Endothelial cell of umbilical vein (primary cell): ENCODE measurements at regions not wholly inside any gene's neighbourhood (a gene's known extent, or its start where the extent isn't known, plus 50 kb on each side); places are given as distances from the start of the nearest gene placed in this dataset.

ENCODE experiments used
- BruUV-seq: library from RNA; stranded (reverse); fragments of 400-500 nt; replicated peaks from 2 replicates; lab custom pipeline; 2021; lab: Mats Ljungman, UMichigan
- CTCF ChIA-PET: fragments of 300-600, 350-600 bp; sonication (Branson Sonifier 250); formaldehyde crosslinking; loops from one replicate; lab custom pipeline; 2021; ENCODE audit warnings: antibody characterized with exemption, inconsistent platforms; lab: Charles Lee
- POLR2A ChIA-PET: fragments of 300-600, 350-600 bp; sonication (Branson Sonifier 250); formaldehyde crosslinking; loops from one replicate; lab custom pipeline; 2021; ENCODE audit warnings: antibody characterized with exemption, inconsistent platforms; lab: Charles Lee
- DNase-seq: peaks from one replicate; pipeline ENCODE4 v3.0.0-alpha.2; 2011; ENCODE audit warnings: low read depth, low spot score
- FAIRE-seq: peaks from 2 replicates; lab custom pipeline; 2011; peaks lifted over from hg19 to GRCh38; lab: Jason Lieb, UNC
- H2AFZ ChIP-seq: 2 replicates; pipeline ENCODE4 v1.6.0; 2012; ENCODE audit warnings: low read depth, low read length, control low read depth, inconsistent platforms
- H3K27ac ChIP-seq: 2 replicates; pipeline ENCODE4 v1.5.1; 2011; ENCODE audit warnings: low read depth, mild to moderate bottlenecking, control low read depth, low read length, moderate library complexity; ENCODE audit not compliant: insufficient read depth
- H3K27me3 ChIP-seq, 2 experiments: 2 replicates each; pipeline versions ENCODE4 v1.6.0 to v1.6.1; 2011; ENCODE audit warnings: low read length in 2 of 2, mixed read lengths in 1 of 2; ENCODE audit not compliant: control insufficient read depth in 2 of 2, insufficient read depth in 2 of 2
- H3K36me3 ChIP-seq, 2 experiments: 2 replicates in 1 of 2; 3 replicates in 1 of 2; pipeline ENCODE4 v1.5.1; 2011; ENCODE audit warnings: low read length in 2 of 2, mild to moderate bottlenecking in 1 of 2, moderate library complexity in 1 of 2; ENCODE audit not compliant: control insufficient read depth in 2 of 2, insufficient read depth in 2 of 2; ENCODE audit errors: extremely low read depth in 1 of 2
- H3K4me1 ChIP-seq: 3 replicates; pipeline ENCODE4 v1.5.1; 2011; ENCODE audit warnings: mild to moderate bottlenecking, low read length; ENCODE audit not compliant: control insufficient read depth, insufficient read depth; ENCODE audit errors: extremely low read depth
- H3K4me2 ChIP-seq: 2 replicates; pipeline ENCODE4 v1.6.1; 2011; ENCODE audit warnings: low read length, control low read depth, mixed read lengths; ENCODE audit not compliant: insufficient read depth
- H3K4me3 ChIP-seq, 3 experiments: fragments of 200-600 bp in 1 of 3; sonication (generic), shearing (Covaris generic) in 1 of 3; replicated peaks in 1 of 3; 2 replicates each; pipeline ENCODE4 v1.5.1; 2011 to 2016; ENCODE audit warnings: control low read depth in 3 of 3, low read length in 3 of 3, mild to moderate bottlenecking in 2 of 3, inconsistent platforms in 1 of 3, low read depth in 1 of 3, moderate library complexity in 1 of 3; ENCODE audit not compliant: insufficient read depth in 1 of 3
- H3K79me2 ChIP-seq: 2 replicates; pipeline ENCODE4 v1.6.0; 2012; ENCODE audit warnings: low read length, inconsistent platforms; ENCODE audit not compliant: control insufficient read depth, insufficient read depth
- H3K9ac ChIP-seq: replicated peaks from 2 replicates; pipeline ENCODE3; 2011; ENCODE audit warnings: low read length, control low read depth; ENCODE audit not compliant: insufficient read depth; ENCODE audit errors: extremely low read depth
- H3K9me1 ChIP-seq: replicated peaks from 3 replicates; pipeline ENCODE4 v1.6.0; 2011; ENCODE audit warnings: mild to moderate bottlenecking, low read length; ENCODE audit not compliant: control insufficient read depth, insufficient read depth; ENCODE audit errors: extremely low read depth
- H3K9me3 ChIP-seq: replicated peaks from 2 replicates; pipeline ENCODE4 v1.5.1; 2012; ENCODE audit warnings: low read length, inconsistent platforms; ENCODE audit not compliant: control insufficient read depth, insufficient read depth
- H4K20me1 ChIP-seq: replicated peaks from 2 replicates; pipeline ENCODE3; 2011; ENCODE audit warnings: mild to moderate bottlenecking, low read length; ENCODE audit not compliant: control insufficient read depth, insufficient read depth; ENCODE audit errors: extremely low read depth
- EZH2 ChIP-seq: IDR thresholded peaks from 2 replicates; pipeline ENCODE4 v1.6.1; 2012; ENCODE audit warnings: borderline replicate concordance, low read depth, mild to moderate bottlenecking, moderate library complexity, low read length, inconsistent platforms; ENCODE audit not compliant: severe bottlenecking
- FOS ChIP-seq: IDR thresholded peaks from 2 replicates; pipeline ENCODE4 v1.6.1; 2011; ENCODE audit warnings: mild to moderate bottlenecking, low read length, moderate library complexity, borderline replicate concordance; ENCODE audit not compliant: insufficient read depth
- GATA2 ChIP-seq: IDR thresholded peaks from 2 replicates; pipeline ENCODE4 v1.7.0; 2011; ENCODE audit warnings: low read depth, mild to moderate bottlenecking, moderate library complexity, mixed read lengths, low read length; ENCODE audit not compliant: insufficient read length, insufficient read depth
- JUN ChIP-seq: IDR thresholded peaks from 2 replicates; pipeline ENCODE4 v1.6.1; 2011; ENCODE audit warnings: borderline replicate concordance, low read depth; ENCODE audit not compliant: insufficient read length, insufficient read depth
- MYC ChIP-seq: IDR thresholded peaks from one replicate; pipeline ENCODE4 v1.6.1; 2011; ENCODE audit warnings: mild to moderate bottlenecking, low read depth, low read length
- POLR2A ChIP-seq: IDR thresholded peaks from 2 replicates; pipeline ENCODE4 v1.6.1; 2012; ENCODE audit warnings: low read depth, mild to moderate bottlenecking, control low read depth, low read length
- POLR2AphosphoS5 ChIP-seq: IDR thresholded peaks from 2 replicates; pipeline ENCODE4 v1.6.1; 2012; ENCODE audit warnings: low read depth, mild to moderate bottlenecking, control low read depth, low read length, moderate library complexity; ENCODE audit not compliant: insufficient read depth
- dilution Hi-C: fragments of 300-500 bp; cut with MboI; formaldehyde crosslinking; loops from one replicate; pipeline ENCODE4 v1.15.0; 2019; ENCODE audit warnings: low sequenced_read_pairs; ENCODE audit not compliant: extremely low pct_ligation_motif_present
- intact Hi-C: fragments of 100-400 bp; cut with micrococcal nuclease; formaldehyde crosslinking; loops from one replicate; pipeline ENCODE4 v1.10.0; 2022
- TF ChIP-seq, protein P1 (sequence below): IDR thresholded peaks from 2 replicates; pipeline ENCODE4 v1.6.1; 2011; ENCODE audit not compliant: insufficient read depth, insufficient read length
- TF ChIP-seq, protein P2 (sequence below), 2 donors: IDR thresholded peaks; 1 replicate in 1 of 2; 2 replicates in 1 of 2; pipeline ENCODE4 v1.5.1; 2011; ENCODE audit warnings: low read length in 2 of 2, mild to moderate bottlenecking in 2 of 2, moderate library complexity in 2 of 2, control low read depth in 1 of 2, inconsistent platforms in 1 of 2, low read depth in 1 of 2; ENCODE audit not compliant: insufficient read depth in 1 of 2; ENCODE audit errors: extremely low read depth in 1 of 2

DNA sequence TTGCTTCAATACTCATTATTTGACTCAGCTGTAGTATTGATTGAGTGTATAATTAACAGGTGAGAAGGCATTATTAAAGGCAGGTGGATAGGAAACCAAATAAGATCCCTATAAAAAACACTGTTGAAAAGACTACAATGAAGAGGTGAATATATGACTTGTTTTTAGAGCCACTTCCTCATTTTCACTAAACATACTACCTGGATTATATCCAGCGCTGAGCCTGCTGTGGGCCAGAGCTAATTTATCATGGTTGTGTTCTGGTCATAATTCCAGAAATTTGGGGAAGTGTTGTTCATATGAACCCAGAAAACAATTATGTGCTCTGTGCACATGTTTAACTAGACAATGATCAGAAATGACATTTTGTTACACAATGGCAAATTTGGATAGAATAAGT is 235.3 kb upstream of the MME start:
- intact Hi-C loops, result no loop called here
- no peak overlapping the region for H3K4me2 ChIP-seq
- H3K9me1 ChIP-seq, result no peaks in the 10 kb centered on the region
- no peak for TF ChIP-seq MYC
- TF ChIP-seq, protein P1, sequence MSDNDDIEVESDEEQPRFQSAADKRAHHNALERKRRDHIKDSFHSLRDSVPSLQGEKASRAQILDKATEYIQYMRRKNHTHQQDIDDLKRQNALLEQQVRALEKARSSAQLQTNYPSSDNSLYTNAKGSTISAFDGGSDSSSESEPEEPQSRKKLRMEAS, result no peak
- TF ChIP-seq GATA2, result no peak
- no peak for TF ChIP-seq POLR2AphosphoS5
- TF ChIP-seq JUN, result no peak
- TF ChIP-seq EZH2, result no peak
- TF ChIP-seq POLR2A, result no peak
- TF ChIP-seq, protein P2, sequence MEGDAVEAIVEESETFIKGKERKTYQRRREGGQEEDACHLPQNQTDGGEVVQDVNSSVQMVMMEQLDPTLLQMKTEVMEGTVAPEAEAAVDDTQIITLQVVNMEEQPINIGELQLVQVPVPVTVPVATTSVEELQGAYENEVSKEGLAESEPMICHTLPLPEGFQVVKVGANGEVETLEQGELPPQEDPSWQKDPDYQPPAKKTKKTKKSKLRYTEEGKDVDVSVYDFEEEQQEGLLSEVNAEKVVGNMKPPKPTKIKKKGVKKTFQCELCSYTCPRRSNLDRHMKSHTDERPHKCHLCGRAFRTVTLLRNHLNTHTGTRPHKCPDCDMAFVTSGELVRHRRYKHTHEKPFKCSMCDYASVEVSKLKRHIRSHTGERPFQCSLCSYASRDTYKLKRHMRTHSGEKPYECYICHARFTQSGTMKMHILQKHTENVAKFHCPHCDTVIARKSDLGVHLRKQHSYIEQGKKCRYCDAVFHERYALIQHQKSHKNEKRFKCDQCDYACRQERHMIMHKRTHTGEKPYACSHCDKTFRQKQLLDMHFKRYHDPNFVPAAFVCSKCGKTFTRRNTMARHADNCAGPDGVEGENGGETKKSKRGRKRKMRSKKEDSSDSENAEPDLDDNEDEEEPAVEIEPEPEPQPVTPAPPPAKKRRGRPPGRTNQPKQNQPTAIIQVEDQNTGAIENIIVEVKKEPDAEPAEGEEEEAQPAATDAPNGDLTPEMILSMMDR (IDR thresholded peaks at IDR 0.05; ENCODE audit: extremely low read depth in 1 of 2, insufficient read depth in 1 of 2, low read depth in 1 of 2, low read length in 2 of 2), result no peak
- TF ChIP-seq FOS, result no peak
- dilution Hi-C loops, result no loop called here
- no peaks in the 10 kb centered on the region for H3K4me1 ChIP-seq
- CTCF ChIA-PET, result no interaction called here
- no peaks in the 10 kb centered on the region for H3K9me3 ChIP-seq
- BruUV-seq, result no TSS peak
- no peaks in the 10 kb centered on the region for H3K36me3 ChIP-seq
- H3K79me2 ChIP-seq, result no peaks in the 10 kb centered on the region
- no peaks in the 10 kb centered on the region for H3K27me3 ChIP-seq
- POLR2A ChIA-PET, result no interaction called here
- no peaks in the 10 kb centered on the region for H4K20me1 ChIP-seq
- no peak overlapping the region for H3K27ac ChIP-seq
- H2AFZ ChIP-seq, result no peak overlapping the region
- H3K9ac ChIP-seq, result no peak overlapping the region
- no peak overlapping the region for H3K4me3 ChIP-seq
- DNase-seq (no peak), FAIRE-seq (no peak)
